RWPE2 (cell line): ENCODE measurements at regions not wholly inside any gene's neighbourhood (a gene's known extent, or its start where the extent isn't known, plus 50 kb on each side); places are given as distances from the start of the nearest gene placed in this dataset.
"Not testable (repeated sequence)": the region's sequence is repeated elsewhere in the genome, so short reads cannot be mapped to it uniquely, and the experiment has no call there.

Experiments
- ATAC-seq: fragments of 200-7000 bp; cut with Tn5 transposase; 3 replicates; pipeline ENCODE4 v1.9.1; 2021; ENCODE audit warnings: low read depth
- DNase-seq: peaks from one replicate; pipeline ENCODE4 v3.0.0-alpha.2; 2020; ENCODE audit warnings: low spot score
- H3K27ac ChIP-seq: fragments of 450-650 bp; 2 replicates; pipeline ENCODE4 v1.5.1; 2017; ENCODE audit warnings: mild to moderate bottlenecking; ENCODE audit not compliant: poor library complexity, severe bottlenecking
- H3K27me3 ChIP-seq: fragments of 250-450 bp; sonication (Bioruptor Pico); 2 replicates; pipeline ENCODE4 v1.5.1; 2021; ENCODE audit warnings: mild to moderate bottlenecking, moderate library complexity; ENCODE audit not compliant: insufficient read depth, poor library complexity, severe bottlenecking
- H3K36me3 ChIP-seq: fragments of 250-450 bp; sonication (Bioruptor Pico); 2 replicates; pipeline ENCODE4 v1.5.1; 2020; ENCODE audit warnings: low read depth, mild to moderate bottlenecking, moderate library complexity
- H3K4me1 ChIP-seq: fragments of 250-450 bp; sonication (Bioruptor Pico); 2 replicates; pipeline ENCODE4 v1.5.1; 2021; ENCODE audit warnings: mild to moderate bottlenecking, moderate library complexity; ENCODE audit not compliant: insufficient read depth, poor library complexity, severe bottlenecking
- H3K4me3 ChIP-seq: fragments of 250-450 bp; sonication (Bioruptor Pico); 2 replicates; pipeline ENCODE4 v1.5.1; 2021; ENCODE audit warnings: mild to moderate bottlenecking, moderate library complexity; ENCODE audit not compliant: severe bottlenecking
- H3K9me3 ChIP-seq: fragments of 250-450 bp; sonication (Bioruptor Pico); 2 replicates; pipeline ENCODE4 v1.5.1; 2021; ENCODE audit warnings: mild to moderate bottlenecking, moderate library complexity; ENCODE audit not compliant: severe bottlenecking
- CTCF ChIP-seq: fragments of 450-650 bp; IDR thresholded peaks from one replicate; pipeline ENCODE4 v1.5.1; 2017; ENCODE audit warnings: mild to moderate bottlenecking, moderate library complexity; ENCODE audit not compliant: poor library complexity, severe bottlenecking

- DNase-seq (no peak), ATAC-seq (no peak)
- no peak for TF ChIP-seq CTCF
- H3K4me1 ChIP-seq = peaks cover 7% of the 10 kb centered on the region
- no peaks in the 10 kb centered on the region for H3K9me3 ChIP-seq
- no peaks in the 10 kb centered on the region for H3K36me3 ChIP-seq
- H3K27ac ChIP-seq = no peak overlapping the region
- no peaks in the 10 kb centered on the region for H3K27me3 ChIP-seq
- H3K4me3 ChIP-seq = no peak overlapping the region
These were observed 228.9 kb upstream of the ADGRL4 start for GRCh38 chr1:79235301-79236002.

- DNase-seq (no peak), ATAC-seq (no peak)
- H3K27me3 ChIP-seq = no peaks in the 10 kb centered on the region
- H3K4me1 ChIP-seq = peaks cover 7% of the 10 kb centered on the region
- no peaks in the 10 kb centered on the region for H3K36me3 ChIP-seq
- no peak overlapping the region for H3K4me3 ChIP-seq
- no peaks in the 10 kb centered on the region for H3K9me3 ChIP-seq
- no peak for TF ChIP-seq CTCF
- no peak overlapping the region for H3K27ac ChIP-seq
These were observed 226.3 kb upstream of the ADGRL4 start for GRCh38 chr1:79232818-79233217.

- not testable (repeated sequence) for H3K27ac ChIP-seq, ATAC-seq, H3K4me1 ChIP-seq, H3K9me3 ChIP-seq, DNase-seq, H3K36me3 ChIP-seq, H3K4me3 ChIP-seq, H3K27me3 ChIP-seq
These were observed 224.2 kb upstream of the ADGRL4 start for GRCh38 chr1:79230751-79231150.

GRCh38 chr1:79226963-79227362 lies 220.4 kb upstream of the ADGRL4 start:
- ATAC-seq (no peak), DNase-seq (no peak)
- TF ChIP-seq CTCF = no peak
- no peak overlapping the region for H3K27ac ChIP-seq
- no peaks in the 10 kb centered on the region for H3K9me3 ChIP-seq
- no peaks in the 10 kb centered on the region for H3K4me1 ChIP-seq
- H3K4me3 ChIP-seq = no peak overlapping the region
- no peaks in the 10 kb centered on the region for H3K36me3 ChIP-seq
- H3K27me3 ChIP-seq = no peaks in the 10 kb centered on the region

GRCh38 chr1:79224537-79224936 lies 218.0 kb upstream of the ADGRL4 start:
- Histone ChIP-seq H3K4me3 (no peak overlapping the region), H3K9me3 (no peaks in the 10 kb centered on the region)

More at GRCh38 chr1:79224537-79224936, 218.0 kb upstream of the ADGRL4 start:
- H3K27ac ChIP-seq = no peak overlapping the region
- no peak for TF ChIP-seq CTCF
- H3K27me3 ChIP-seq = no peaks in the 10 kb centered on the region
- H3K36me3 ChIP-seq = no peaks in the 10 kb centered on the region
- ATAC-seq (no peak), DNase-seq (no peak)
- no peaks in the 10 kb centered on the region for H3K4me1 ChIP-seq
